Mesothelial cell of epicardium (in vitro differentiated cells): ENCODE measurements at regions not wholly inside any gene's neighbourhood (a gene's known extent, or its start where the extent isn't known, plus 50 kb on each side); places are given as distances from the start of the nearest gene placed in this dataset.

ENCODE experiments used
- DNase-seq, 2 experiments: peaks; one replicate each; pipeline ENCODE4 v3.0.0; 2021; ENCODE audit warnings: low spot score in 2 of 2; ENCODE audit not compliant: unreplicated experiment in 2 of 2
- H3K27ac Mint-ChIP-seq: 2 replicates; pipeline ENCODE4 v1.8.0; 2021; ENCODE audit warnings: mixed read lengths
- H3K27me3 Mint-ChIP-seq: 2 replicates; pipeline ENCODE4 v1.8.0; 2021; ENCODE audit warnings: low read depth, mixed read lengths
- H3K36me3 Mint-ChIP-seq: 2 replicates; pipeline ENCODE4 v1.8.0; 2021; ENCODE audit warnings: mixed read lengths
- H3K4me1 Mint-ChIP-seq: 2 replicates; pipeline ENCODE4 v1.8.0; 2021; ENCODE audit warnings: mixed read lengths
- H3K4me3 Mint-ChIP-seq: 2 replicates; pipeline ENCODE4 v1.8.0; 2021; ENCODE audit warnings: mild to moderate bottlenecking, moderate library complexity, mixed read lengths
- H3K9me3 Mint-ChIP-seq: 2 replicates; pipeline ENCODE4 v1.8.0; 2021; ENCODE audit warnings: mixed read lengths
- CTCF ChIP-seq: fragments of 200-600 bp; sonication (generic); IDR thresholded peaks from one replicate; pipeline ENCODE4 v1.5.0; 2021; ENCODE audit warnings: antibody characterized with exemption; ENCODE audit not compliant: unreplicated experiment

- Mint-ChIP-seq H3K9me3 (peaks cover under 1% of the 10 kb centered on the region), H3K36me3 (no peaks in the 10 kb centered on the region), H3K27ac (no peak overlapping the region), H3K4me1 (peaks cover 11% of the 10 kb centered on the region), H3K4me3 (no peak overlapping the region), H3K27me3 (no peaks in the 10 kb centered on the region)
- DNase-seq, result no peak
- no peak for TF ChIP-seq CTCF
Observed at GRCh38 chr6:90412538-90413369, 116.1 kb upstream of the BACH2 start.

GRCh38 chr6:90411292-90411781, 114.7 kb upstream of the BACH2 start:
- Mint-ChIP-seq H3K4me1 (peaks cover 11% of the 10 kb centered on the region), H3K9me3 (peaks cover 8% of the 10 kb centered on the region), H3K36me3 (no peaks in the 10 kb centered on the region), H3K27me3 (no peaks in the 10 kb centered on the region), H3K4me3 (no peak overlapping the region), H3K27ac (peak overlapping the region; percentile 14)
- TF ChIP-seq CTCF, result no peak
- DNase-seq, result no peak

GRCh38 chr6:90409700-90410099, 113.1 kb upstream of the BACH2 start:
- no peak overlapping the region for H3K4me3 Mint-ChIP-seq
- TF ChIP-seq CTCF, result no peak
- no peak for DNase-seq
- H3K27ac Mint-ChIP-seq, result no peak overlapping the region
- H3K9me3 Mint-ChIP-seq, result peaks cover 8% of the 10 kb centered on the region
- peaks cover 14% of the 10 kb centered on the region for H3K4me1 Mint-ChIP-seq
- H3K27me3 Mint-ChIP-seq, result no peaks in the 10 kb centered on the region
- H3K36me3 Mint-ChIP-seq, result no peaks in the 10 kb centered on the region

GRCh38 chr6:90406957-90407356, 110.3 kb upstream of the BACH2 start:
- H3K9me3 Mint-ChIP-seq, result peaks cover 8% of the 10 kb centered on the region
- H3K4me1 Mint-ChIP-seq, result peaks cover 21% of the 10 kb centered on the region
- TF ChIP-seq CTCF, result no peak
- no peaks in the 10 kb centered on the region for H3K36me3 Mint-ChIP-seq
- H3K27me3 Mint-ChIP-seq, result no peaks in the 10 kb centered on the region
- H3K4me3 Mint-ChIP-seq, result no peak overlapping the region
- no peak for DNase-seq
- H3K27ac Mint-ChIP-seq, result no peak overlapping the region

- Mint-ChIP-seq H3K4me3 (no peak overlapping the region), H3K27ac (no peak overlapping the region), H3K27me3 (no peaks in the 10 kb centered on the region), H3K36me3 (no peaks in the 10 kb centered on the region), H3K4me1 (peaks cover 19% of the 10 kb centered on the region), H3K9me3 (peaks cover 8% of the 10 kb centered on the region)
- TF ChIP-seq CTCF, result no peak
- no peak for DNase-seq
Observed at GRCh38 chr6:90406142-90406794, 109.6 kb upstream of the BACH2 start.
